Renal cortical epithelial cell (primary cell): ENCODE measurements at regions not wholly inside any gene's neighbourhood (a gene's known extent, or its start where the extent isn't known, plus 50 kb on each side); places are given as distances from the start of the nearest gene placed in this dataset.

Experiments used
- DNase-seq: peaks from one replicate; pipeline ENCODE4 v3.0.0-alpha.2; 2011; ENCODE audit warnings: low read depth

- DNase-seq, result no peak
These were observed 152.8 kb downstream of the BCL11A start for GRCh38 chr2:60400462-60401246.

- DNase-seq, result no peak
These were observed 159.0 kb downstream of the BCL11A start for GRCh38 chr2:60394463-60394862.

DNA sequence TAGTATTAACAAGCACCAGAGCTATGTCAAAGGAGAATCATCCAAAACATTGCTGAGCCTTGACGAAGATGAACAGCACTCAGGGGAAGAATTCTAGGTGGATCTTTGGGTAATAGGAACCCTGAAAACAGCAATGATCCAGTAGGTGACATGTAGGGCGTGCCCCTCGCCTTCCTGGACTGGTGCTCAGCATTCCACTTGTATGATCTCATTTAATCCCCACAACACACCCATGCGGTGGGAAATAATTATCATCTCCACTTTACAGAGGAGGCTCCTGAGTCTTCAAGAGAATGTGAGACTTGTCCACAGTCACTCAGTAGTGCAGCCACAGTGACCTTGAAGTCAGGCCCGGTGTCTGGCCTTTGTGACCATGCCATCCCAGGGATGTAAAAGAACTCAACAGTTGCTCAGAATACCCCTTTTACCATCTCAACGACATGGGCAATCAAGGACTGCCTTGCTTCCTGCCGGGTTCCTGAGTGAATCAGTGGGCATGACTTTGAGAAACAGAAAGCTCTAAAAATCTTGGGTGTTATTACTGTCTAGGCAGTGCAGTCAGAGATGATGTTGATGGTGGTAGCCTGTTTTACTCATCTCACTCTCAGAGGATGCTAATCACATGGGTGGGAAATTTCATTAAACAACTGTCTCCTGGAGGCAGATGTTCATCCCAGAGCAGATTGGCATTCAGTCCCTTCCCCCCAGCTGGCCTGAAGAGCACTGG is 161.6 kb downstream of the BCL11A start:
- DNase-seq, result no peak

GRCh38 chr2:60391230-60391629 is 162.2 kb downstream of the BCL11A start:
- no peak for DNase-seq

DNA sequence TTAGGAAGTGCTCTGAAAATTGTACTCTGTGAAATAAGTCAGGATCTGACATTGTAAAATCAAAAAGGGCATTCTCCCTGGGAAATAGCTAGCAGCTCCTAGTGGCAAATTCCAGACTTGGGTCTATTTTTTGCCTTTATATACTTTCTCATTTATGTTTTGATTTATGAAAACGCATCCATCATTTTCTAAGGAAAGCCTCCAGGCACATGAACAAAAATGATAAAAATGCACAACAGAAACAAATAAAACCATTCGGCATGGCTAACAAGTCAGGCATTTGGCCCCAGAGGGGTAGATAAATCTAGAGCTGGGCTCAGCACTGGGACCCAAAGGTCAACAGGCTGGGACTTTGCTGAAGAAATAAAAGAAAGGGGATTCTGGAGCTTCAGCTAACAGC is 167.0 kb downstream of the BCL11A start:
- no peak for DNase-seq

- no peak for DNase-seq
These were observed 167.8 kb downstream of the BCL11A start for GRCh38 chr2:60385648-60386047.

DNA sequence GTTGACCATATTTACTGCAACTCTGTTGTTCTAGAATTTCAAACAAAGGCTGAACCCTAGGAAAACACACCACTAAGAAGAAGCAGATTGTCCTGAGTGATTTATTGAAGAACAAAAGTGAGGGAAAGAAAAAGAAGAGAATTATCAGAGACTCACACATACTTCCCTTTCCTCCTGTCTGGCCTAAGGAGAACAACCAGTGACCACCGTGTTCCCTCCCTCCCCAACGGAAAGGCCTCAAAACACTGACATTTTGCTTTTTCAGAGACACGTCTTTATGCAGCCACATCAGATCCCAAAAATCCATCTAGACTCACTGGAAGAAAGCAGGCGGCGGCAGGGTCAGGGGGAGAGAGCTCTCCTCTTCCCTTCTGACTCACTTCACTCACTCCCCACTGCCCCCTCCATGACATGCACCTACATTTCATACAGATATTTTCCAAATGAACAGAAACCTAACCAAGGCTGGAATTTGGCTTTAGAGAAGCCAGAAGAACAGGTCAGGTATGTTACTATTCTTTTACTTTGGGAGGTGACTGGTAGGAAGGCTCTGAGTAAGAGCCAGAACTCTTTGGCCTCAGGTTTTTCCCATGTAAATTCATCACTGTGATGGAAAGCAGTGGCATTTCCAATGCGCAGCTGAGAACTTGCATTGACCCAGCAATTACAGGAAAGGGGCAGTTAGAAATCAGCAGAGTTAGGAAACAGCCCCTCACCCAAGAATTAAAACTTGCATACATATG is 169.9 kb downstream of the BCL11A start:
- DNase-seq, result no peak

GRCh38 chr2:60380411-60380810 is 173.0 kb downstream of the BCL11A start:
- DNase-seq, result no peak

DNA sequence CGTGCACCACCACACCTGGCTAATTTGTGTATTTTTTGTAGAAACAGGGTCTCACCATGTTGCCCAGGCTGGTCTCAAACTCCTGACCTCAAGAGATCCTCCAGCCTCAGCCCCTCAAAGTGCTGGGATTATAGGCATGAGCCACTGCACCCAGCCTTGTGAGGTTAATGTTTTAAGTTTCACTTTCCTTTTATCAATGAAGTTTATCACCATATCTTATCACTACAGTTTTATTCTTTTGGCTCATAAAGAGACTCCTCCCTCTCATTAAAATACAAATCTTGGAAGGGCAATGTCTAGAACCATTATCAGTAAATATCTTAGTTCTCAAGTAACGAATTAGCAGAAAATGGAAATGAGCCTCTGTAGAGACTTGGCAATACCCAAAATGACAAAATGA is 173.8 kb downstream of the BCL11A start:
- DNase-seq, result no peak

GRCh38 chr2:60379216-60379615 is 174.2 kb downstream of the BCL11A start:
- DNase-seq, result no peak

GRCh38 chr2:60377825-60378224 is 175.6 kb downstream of the BCL11A start:
- DNase-seq, result no peak

GRCh38 chr2:60376252-60376651 is 177.2 kb downstream of the BCL11A start:
- no peak for DNase-seq

DNA sequence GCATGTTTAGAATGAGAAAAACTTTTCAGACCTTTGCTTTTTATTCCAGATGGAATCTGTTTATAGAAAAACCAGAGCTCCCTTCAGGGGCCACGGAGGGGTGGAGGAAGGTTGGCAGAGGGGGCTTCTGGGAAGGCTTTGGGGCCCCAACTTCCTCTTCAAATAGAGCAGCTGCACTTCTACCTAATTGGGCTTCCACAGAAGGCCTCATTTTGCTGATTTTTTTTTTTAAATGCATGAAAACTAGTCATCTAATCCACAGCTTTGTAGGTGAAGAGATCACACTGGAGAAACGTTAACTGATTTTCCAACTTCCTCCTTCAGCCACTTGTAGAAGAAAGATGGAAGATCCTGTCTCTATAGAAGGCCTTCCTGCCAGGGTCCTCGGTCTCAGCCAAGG is 181.8 kb downstream of the BCL11A start:
- DNase-seq, result no peak

DNA sequence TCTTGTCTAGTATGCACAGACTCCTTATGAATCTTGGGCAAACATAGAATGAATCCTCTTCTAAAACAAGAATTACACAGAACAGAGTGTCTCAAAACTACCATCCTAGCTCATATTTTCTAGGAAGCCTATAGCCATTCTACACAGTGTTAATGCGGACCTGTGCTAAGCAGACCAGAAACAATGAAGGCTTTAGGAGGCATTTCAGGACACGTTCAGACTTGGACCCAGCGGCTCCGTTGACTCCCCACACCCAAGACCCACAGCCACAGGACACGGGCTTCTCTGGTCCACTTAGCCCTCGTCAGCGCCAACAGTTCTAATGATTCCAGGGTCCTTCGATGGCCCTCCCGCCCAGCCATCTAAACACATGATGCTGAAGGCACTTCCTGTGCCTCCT is 182.2 kb downstream of the BCL11A start:
- no peak for DNase-seq

GRCh38 chr2:60370814-60371213 is 182.6 kb downstream of the BCL11A start:
- no peak for DNase-seq

DNA sequence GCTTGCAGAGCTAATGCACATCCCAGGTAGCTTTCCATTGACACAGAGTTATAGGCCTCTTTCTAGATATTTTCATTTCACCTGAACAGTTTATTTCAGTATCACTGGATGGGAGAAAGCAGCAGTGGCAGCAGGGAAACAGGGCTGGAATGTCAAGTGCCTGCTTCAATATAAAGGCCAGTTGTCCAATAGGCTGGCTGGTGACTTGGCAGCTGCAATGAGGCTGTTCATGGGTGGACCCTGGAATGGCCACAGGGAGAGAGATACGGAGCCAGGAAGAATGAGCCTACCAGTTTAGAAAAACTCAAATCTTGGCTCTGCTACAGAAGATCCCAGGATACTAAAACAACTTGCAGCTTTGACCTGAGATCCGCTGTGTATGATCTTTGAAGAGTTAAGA is 185.0 kb downstream of the BCL11A start:
- DNase-seq, result no peak

DNA sequence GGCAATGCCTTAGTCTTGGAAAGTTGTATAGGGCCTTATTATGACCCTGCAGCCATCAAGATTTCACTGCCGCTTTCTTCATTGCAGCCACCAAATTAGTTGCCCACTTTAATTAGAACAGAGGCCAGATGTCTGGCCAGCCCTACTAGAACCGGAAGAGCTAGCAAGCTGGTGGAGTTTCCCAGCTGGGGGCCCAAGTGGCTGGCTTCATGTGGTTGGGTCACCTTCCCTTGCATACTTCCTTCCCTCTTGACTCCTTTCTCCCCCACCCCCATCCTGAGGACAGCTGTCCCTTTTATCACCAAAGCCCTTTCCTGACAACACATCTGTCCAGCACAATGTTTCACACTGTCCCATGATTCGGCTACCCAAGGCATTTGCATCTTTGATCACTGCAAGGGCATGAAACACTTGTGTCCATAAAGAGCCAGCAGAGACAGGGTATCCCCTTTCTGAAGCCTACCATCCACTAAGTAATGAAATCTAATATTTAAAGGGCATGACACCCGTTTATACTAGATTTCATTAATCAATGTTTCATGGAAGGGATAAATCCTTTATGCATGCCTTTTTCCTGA is 187.2 kb downstream of the BCL11A start:
- no peak for DNase-seq

DNA sequence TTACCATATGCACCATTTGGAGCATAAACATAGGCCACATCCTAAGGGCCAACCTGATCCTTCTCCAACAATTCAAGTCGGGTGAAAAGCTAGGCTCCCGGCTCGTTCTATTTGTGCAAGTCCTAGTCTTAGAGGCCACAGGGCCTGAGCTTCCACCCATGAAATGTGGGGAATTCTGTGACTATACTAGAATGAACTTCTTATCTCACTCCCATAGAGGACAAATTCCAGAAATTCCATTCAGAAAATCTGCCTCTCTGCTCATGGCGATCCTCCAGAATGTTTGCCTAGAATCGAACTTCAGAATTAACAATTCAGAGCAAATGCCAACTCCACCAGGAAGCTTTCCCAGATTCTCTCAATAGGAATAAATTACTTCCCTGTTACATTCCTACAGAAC is 187.9 kb downstream of the BCL11A start:
- DNase-seq, result no peak

DNA sequence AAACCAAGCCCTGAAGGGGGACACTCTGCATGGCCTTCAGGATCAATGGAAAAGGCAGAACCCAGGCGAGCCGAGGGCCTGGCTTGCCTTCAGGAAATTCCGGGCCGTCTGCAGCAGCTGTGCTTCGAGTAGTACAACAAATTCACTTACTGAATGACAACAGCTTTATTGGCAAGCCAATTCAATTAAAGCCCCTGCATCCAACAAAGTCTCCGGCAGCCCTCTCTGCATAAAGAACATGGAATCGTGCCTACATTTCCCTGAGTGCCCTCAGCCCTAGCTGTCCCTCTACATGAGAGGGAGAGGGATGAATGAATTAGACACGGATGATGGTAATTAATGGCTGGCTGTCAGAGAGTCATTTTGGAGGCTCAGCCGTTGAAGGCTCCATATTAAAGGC is 189.0 kb downstream of the BCL11A start:
- no peak for DNase-seq

DNA sequence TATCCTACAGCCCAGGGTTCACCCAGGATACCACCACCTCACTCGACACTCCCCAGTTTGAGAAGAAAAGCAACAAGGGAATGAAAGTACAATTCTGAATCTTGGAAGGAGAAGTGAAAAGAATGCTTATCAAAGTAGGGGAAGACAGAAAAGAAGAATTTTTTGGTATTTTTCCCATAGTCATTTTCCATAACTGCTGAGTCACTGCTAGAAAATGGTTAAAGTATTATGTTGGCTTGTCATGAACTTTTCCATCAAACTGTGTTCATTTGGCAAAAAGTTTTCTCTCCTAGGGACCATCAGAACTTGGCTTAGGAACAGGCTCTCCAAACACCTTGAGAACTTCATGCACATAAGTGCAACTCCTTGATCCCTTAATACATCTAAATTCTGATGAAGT is 192.0 kb downstream of the BCL11A start:
- no peak for DNase-seq

DNA sequence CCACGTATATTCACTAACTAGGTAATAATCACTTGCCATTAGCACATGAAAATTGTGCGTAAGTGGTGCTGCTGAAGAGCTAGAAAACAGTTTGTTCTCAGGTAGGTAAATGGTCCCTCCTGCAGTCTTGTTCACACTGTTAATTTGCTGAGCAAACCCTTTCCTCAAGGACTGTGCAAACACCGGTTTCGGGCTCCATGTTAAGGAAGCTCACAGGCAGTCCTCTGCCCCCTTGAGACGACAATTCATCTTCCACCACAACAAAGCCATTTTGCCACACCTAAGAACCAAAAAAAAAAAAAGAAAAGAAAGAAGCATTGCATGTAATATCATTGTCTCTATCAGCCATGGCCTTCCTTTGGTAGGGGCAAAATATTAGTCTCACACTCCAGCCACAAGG is 193.9 kb downstream of the BCL11A start:
- DNase-seq, result no peak

GRCh38 chr2:60358476-60358875 is 195.0 kb downstream of the BCL11A start:
- DNase-seq, result no peak
